ENCODE measurements at regions not wholly inside any gene's neighbourhood (a gene's known extent, or its start where the extent isn't known, plus 50 kb on each side); places are given as distances from the start of the nearest gene placed in this dataset.

DNA sequence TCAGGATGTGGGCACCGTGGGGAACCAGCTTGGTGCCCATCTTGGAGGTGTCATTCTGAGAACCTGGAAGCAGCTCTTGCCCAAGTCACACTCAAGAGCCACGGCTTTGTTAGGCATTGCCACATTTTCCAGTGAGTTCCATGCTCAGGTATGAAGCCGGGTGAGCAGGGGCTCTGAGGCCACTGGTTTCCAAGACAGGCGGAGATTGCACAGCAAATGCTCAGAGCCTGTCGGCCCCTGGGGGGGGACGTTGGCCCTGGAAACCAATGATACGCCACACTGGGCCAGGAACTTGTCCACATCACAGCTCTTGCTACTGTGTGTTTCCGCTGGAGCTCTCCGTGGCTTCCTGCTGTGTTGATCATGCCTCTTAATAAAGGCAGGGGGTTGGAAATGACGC is 52.5 kb upstream of the SALL3 start:
- Mint-ChIP-seq H3K27me3 (no peaks in the 10 kb centered on the region), H3K27ac (no peak overlapping the region), H3K4me1 (no peaks in the 10 kb centered on the region), H3K4me3 (no peak overlapping the region), H3K9me3 (no peaks in the 10 kb centered on the region), H3K36me3 (no peaks in the 10 kb centered on the region)
- no peak for DNase-seq

DNA sequence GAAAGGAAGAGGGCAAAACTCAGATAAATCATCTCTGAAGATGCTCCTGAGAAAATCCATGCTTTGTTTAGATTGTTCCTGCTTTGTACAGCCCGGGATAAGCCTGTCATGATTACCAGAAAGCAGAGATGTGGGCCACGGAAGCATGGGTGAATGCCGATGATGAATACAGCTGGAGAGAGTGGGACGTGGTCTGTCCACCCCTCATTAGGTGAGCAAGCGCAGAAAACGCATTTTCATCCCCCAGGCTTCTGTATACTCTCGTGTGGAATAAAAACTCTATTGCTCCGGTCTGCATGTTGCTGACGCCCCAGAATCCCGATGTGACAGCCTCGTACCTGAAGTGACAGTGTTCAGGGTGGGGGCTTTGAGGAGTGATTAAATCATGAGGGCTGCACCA is 52.0 kb upstream of the SALL3 start:
- no peak overlapping the region for H3K27ac Mint-ChIP-seq
- H3K4me3 Mint-ChIP-seq = no peak overlapping the region
- no peak for DNase-seq
- no peaks in the 10 kb centered on the region for H3K4me1 Mint-ChIP-seq
- H3K36me3 Mint-ChIP-seq = no peaks in the 10 kb centered on the region
- H3K9me3 Mint-ChIP-seq = no peaks in the 10 kb centered on the region
- H3K27me3 Mint-ChIP-seq = no peaks in the 10 kb centered on the region

DNA sequence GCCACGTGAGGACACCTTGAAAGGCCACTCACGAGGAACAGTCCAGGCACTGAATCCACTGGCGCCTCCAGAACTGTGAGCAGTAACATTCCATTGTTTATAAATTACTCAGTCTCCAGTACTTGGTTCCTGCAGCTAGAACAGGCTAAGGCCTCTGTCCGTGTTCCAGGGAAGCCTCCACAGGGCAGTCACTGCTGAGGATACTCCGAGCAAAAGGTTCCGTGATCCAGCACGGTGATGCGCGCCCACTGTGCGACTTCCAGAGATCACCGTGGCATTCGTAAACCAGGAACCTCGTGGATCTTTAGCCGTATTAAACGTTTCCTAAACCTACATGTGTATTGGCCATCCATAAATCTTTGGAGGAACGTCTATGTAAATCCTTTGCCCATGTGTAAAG is 51.5 kb upstream of the SALL3 start:
- H3K36me3 Mint-ChIP-seq = no peaks in the 10 kb centered on the region
- no peak for DNase-seq
- no peak overlapping the region for H3K4me3 Mint-ChIP-seq
- H3K4me1 Mint-ChIP-seq = no peaks in the 10 kb centered on the region
- H3K27me3 Mint-ChIP-seq = no peaks in the 10 kb centered on the region
- no peaks in the 10 kb centered on the region for H3K9me3 Mint-ChIP-seq
- no peak overlapping the region for H3K27ac Mint-ChIP-seq

DNA sequence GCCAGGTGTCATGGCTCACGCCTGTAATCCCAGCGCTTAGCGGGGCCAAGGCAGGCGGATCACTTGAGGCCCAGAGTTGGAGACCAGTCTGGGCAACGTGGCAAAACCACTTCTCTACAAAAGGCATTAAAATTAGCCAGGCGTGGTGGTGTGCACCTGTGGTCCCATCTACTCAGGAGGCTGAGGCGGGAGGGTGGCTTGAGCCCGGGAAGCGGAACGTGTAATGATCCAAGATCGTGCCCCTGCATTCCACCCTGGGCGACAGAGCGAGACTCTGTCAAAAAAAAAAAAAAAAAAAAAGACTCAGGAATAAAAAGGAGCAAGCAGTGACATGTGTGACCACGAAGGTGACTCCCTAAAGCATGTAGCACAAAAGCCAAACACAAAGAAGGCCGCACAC is 50.1 kb upstream of the SALL3 start:
- DNase-seq = no peak
- Mint-ChIP-seq H3K9me3 (no peaks in the 10 kb centered on the region), H3K27ac (no peak overlapping the region), H3K4me1 (no peaks in the 10 kb centered on the region), H3K27me3 (no peaks in the 10 kb centered on the region), H3K4me3 (no peak overlapping the region), H3K36me3 (no peaks in the 10 kb centered on the region)

Measured in activated naive CD8-positive, alpha-beta T cell treated with anti-CD3 and anti-CD28 coated beads for 36 hours (primary cell).